KMS-11 (cell line): ENCODE measurements at regions not wholly inside any gene's neighbourhood (a gene's known extent, or its start where the extent isn't known, plus 50 kb on each side); places are given as distances from the start of the nearest gene placed in this dataset.

Source experiments
- H2AFZ ChIP-seq: fragments of 200-600 bp; sonication (generic); 2 replicates; pipeline ENCODE4 v1.6.1; 2016; ENCODE audit warnings: antibody characterized with exemption, mixed run types, low read depth
- H3K27ac ChIP-seq: fragments of 200-600 bp; sonication (generic); 2 replicates; pipeline ENCODE4 v1.6.1; 2016; ENCODE audit warnings: mild to moderate bottlenecking, mixed run types
- H3K27me3 ChIP-seq: fragments of 200-600 bp; sonication (generic); 2 replicates; pipeline ENCODE4 v1.6.1; 2017; ENCODE audit warnings: mild to moderate bottlenecking, low read depth, mixed run types, moderate library complexity; ENCODE audit not compliant: insufficient read depth
- H3K36me3 ChIP-seq: fragments of 200-600 bp; sonication (generic); 2 replicates; pipeline ENCODE4 v1.6.1; 2017; ENCODE audit warnings: mild to moderate bottlenecking, mixed run types; ENCODE audit not compliant: insufficient read depth
- H3K4me1 ChIP-seq: fragments of 200-600 bp; sonication (generic); 2 replicates; pipeline ENCODE4 v1.6.1; 2016; ENCODE audit warnings: mild to moderate bottlenecking, low read depth, mixed run types; ENCODE audit not compliant: poor library complexity, severe bottlenecking
- H3K4me2 ChIP-seq: fragments of 200-600 bp; sonication (generic); 2 replicates; pipeline ENCODE4 v1.7.0; 2016; ENCODE audit warnings: mild to moderate bottlenecking, mixed run types
- H3K4me3 ChIP-seq: fragments of 200-600 bp; sonication (generic); IDR thresholded peaks from 2 replicates; pipeline ENCODE4 v1.6.1; 2017; ENCODE audit warnings: low read depth, low read length, mixed read lengths; ENCODE audit not compliant: insufficient read depth
- H3K79me2 ChIP-seq: fragments of 200-600 bp; sonication (generic); 2 replicates; pipeline ENCODE4 v1.6.1; 2016; ENCODE audit warnings: low read depth, mixed run types; ENCODE audit not compliant: insufficient read depth
- H3K9ac ChIP-seq: fragments of 200-600 bp; sonication (generic); 2 replicates; pipeline ENCODE4 v1.6.1; 2016; ENCODE audit warnings: mild to moderate bottlenecking, mixed run types
- H4K20me1 ChIP-seq: fragments of 200-600 bp; sonication (generic); 2 replicates; pipeline ENCODE4 v1.6.1; 2016; ENCODE audit warnings: mild to moderate bottlenecking, mixed run types; ENCODE audit not compliant: insufficient read depth
- CTCF ChIP-seq: fragments of 200-600 bp; sonication (generic); conservative IDR thresholded peaks from 2 replicates; pipeline ENCODE4 v1.6.1; 2017; ENCODE audit warnings: low read depth, mild to moderate bottlenecking, antibody characterized with exemption, low read length, moderate library complexity, mixed read lengths

GRCh38 chr5:165310031-165310430 is 1804.6 kb downstream of the MAT2B start:
- no peak overlapping the region for H3K4me2 ChIP-seq
- H3K27me3 ChIP-seq: no peaks in the 10 kb centered on the region
- no peak for TF ChIP-seq CTCF
- no peaks in the 10 kb centered on the region for H3K79me2 ChIP-seq
- no peak overlapping the region for H2AFZ ChIP-seq
- H3K4me1 ChIP-seq: no peaks in the 10 kb centered on the region
- no peak overlapping the region for H3K4me3 ChIP-seq
- H3K27ac ChIP-seq: no peak overlapping the region
- no peak overlapping the region for H3K9ac ChIP-seq
- H4K20me1 ChIP-seq: no peaks in the 10 kb centered on the region
- H3K36me3 ChIP-seq: no peaks in the 10 kb centered on the region

GRCh38 chr5:165321912-165322311 is 1816.5 kb downstream of the MAT2B start:
- no peak overlapping the region for H3K27ac ChIP-seq

GRCh38 chr5:165325221-165325620 is 1819.8 kb downstream of the MAT2B start:
- Histone ChIP-seq H3K4me3 (no peak overlapping the region), H3K9ac (no peak overlapping the region), H3K79me2 (no peaks in the 10 kb centered on the region), H3K27me3 (no peaks in the 10 kb centered on the region), H3K4me2 (no peak overlapping the region), H3K27ac (no peak overlapping the region), H3K36me3 (no peaks in the 10 kb centered on the region), H4K20me1 (no peaks in the 10 kb centered on the region), H3K4me1 (no peaks in the 10 kb centered on the region), H2AFZ (no peak overlapping the region)
- no peak for TF ChIP-seq CTCF

More at GRCh38 chr5:165321912-165322311, 1816.5 kb downstream of the MAT2B start:
- Histone ChIP-seq H3K36me3 (no peaks in the 10 kb centered on the region), H3K27me3 (no peaks in the 10 kb centered on the region), H3K79me2 (no peaks in the 10 kb centered on the region), H2AFZ (no peak overlapping the region), H3K9ac (no peak overlapping the region), H4K20me1 (no peaks in the 10 kb centered on the region), H3K4me2 (no peak overlapping the region), H3K4me1 (no peaks in the 10 kb centered on the region), H3K4me3 (no peak overlapping the region)
- TF ChIP-seq CTCF: no peak

- H3K4me1 ChIP-seq: no peaks in the 10 kb centered on the region
- H3K9ac ChIP-seq: no peak overlapping the region
- no peak for TF ChIP-seq CTCF
- no peak overlapping the region for H3K4me2 ChIP-seq
- no peaks in the 10 kb centered on the region for H3K79me2 ChIP-seq
- H4K20me1 ChIP-seq: no peaks in the 10 kb centered on the region
- no peak overlapping the region for H3K4me3 ChIP-seq
- H3K27me3 ChIP-seq: no peaks in the 10 kb centered on the region
- H3K27ac ChIP-seq: no peak overlapping the region
- no peak overlapping the region for H2AFZ ChIP-seq
- H3K36me3 ChIP-seq: no peaks in the 10 kb centered on the region
Measured at GRCh38 chr5:165327631-165328030, 1822.2 kb downstream of the MAT2B start.

- no peaks in the 10 kb centered on the region for H3K27me3 ChIP-seq
- no peak overlapping the region for H2AFZ ChIP-seq
- TF ChIP-seq CTCF: no peak
- no peaks in the 10 kb centered on the region for H3K4me1 ChIP-seq
- H4K20me1 ChIP-seq: no peaks in the 10 kb centered on the region
- no peak overlapping the region for H3K9ac ChIP-seq
- no peak overlapping the region for H3K4me2 ChIP-seq
- H3K4me3 ChIP-seq: no peak overlapping the region
- H3K79me2 ChIP-seq: no peaks in the 10 kb centered on the region
- no peaks in the 10 kb centered on the region for H3K36me3 ChIP-seq
- H3K27ac ChIP-seq: no peak overlapping the region
Measured at GRCh38 chr5:165328846-165329245, 1823.4 kb downstream of the MAT2B start.
